NT2/D1 (cell line): ENCODE measurements at regions not wholly inside any gene's neighbourhood (a gene's known extent, or its start where the extent isn't known, plus 50 kb on each side); places are given as distances from the start of the nearest gene placed in this dataset.

Experiments
- DNase-seq: peaks from one replicate; pipeline ENCODE4 v3.0.0-alpha.2; 2011; ENCODE audit warnings: low read depth, low spot score
- H3K27me3 ChIP-seq: 2 replicates; pipeline ENCODE4 v1.6.0; 2011; ENCODE audit warnings: mild to moderate bottlenecking; ENCODE audit not compliant: insufficient read length, insufficient read depth
- H3K36me3 ChIP-seq: 2 replicates; pipeline ENCODE4 v1.6.1; 2011; ENCODE audit warnings: mild to moderate bottlenecking, low read length, mixed read lengths; ENCODE audit not compliant: insufficient read depth, insufficient read length
- H3K4me1 ChIP-seq: 2 replicates; pipeline ENCODE4 v1.5.1; 2011; ENCODE audit not compliant: insufficient read depth, insufficient read length
- H3K4me3 ChIP-seq: 2 replicates; pipeline ENCODE4 v1.5.1; 2011; ENCODE audit warnings: low read depth; ENCODE audit not compliant: insufficient read length
- H3K9ac ChIP-seq: 2 replicates; pipeline ENCODE4 v1.6.0; 2011; ENCODE audit warnings: low read depth; ENCODE audit not compliant: insufficient read length
- H3K9me3 ChIP-seq: 2 replicates; pipeline ENCODE4 v1.5.1; 2011; ENCODE audit warnings: mild to moderate bottlenecking, low read length; ENCODE audit not compliant: insufficient read depth
- SUZ12 ChIP-seq: IDR thresholded peaks from 2 replicates; pipeline ENCODE4 v1.6.1; 2011; ENCODE audit not compliant: insufficient read length, insufficient read depth; ENCODE audit errors: extremely low read depth
- YY1 ChIP-seq: IDR thresholded peaks from 2 replicates; pipeline ENCODE4 v1.6.1; 2011; ENCODE audit not compliant: insufficient read length, insufficient read depth
- ZNF274 ChIP-seq: IDR thresholded peaks from 2 replicates; pipeline ENCODE4 v1.6.1; 2011; ENCODE audit warnings: mild to moderate bottlenecking, low read depth, low read length

DNA sequence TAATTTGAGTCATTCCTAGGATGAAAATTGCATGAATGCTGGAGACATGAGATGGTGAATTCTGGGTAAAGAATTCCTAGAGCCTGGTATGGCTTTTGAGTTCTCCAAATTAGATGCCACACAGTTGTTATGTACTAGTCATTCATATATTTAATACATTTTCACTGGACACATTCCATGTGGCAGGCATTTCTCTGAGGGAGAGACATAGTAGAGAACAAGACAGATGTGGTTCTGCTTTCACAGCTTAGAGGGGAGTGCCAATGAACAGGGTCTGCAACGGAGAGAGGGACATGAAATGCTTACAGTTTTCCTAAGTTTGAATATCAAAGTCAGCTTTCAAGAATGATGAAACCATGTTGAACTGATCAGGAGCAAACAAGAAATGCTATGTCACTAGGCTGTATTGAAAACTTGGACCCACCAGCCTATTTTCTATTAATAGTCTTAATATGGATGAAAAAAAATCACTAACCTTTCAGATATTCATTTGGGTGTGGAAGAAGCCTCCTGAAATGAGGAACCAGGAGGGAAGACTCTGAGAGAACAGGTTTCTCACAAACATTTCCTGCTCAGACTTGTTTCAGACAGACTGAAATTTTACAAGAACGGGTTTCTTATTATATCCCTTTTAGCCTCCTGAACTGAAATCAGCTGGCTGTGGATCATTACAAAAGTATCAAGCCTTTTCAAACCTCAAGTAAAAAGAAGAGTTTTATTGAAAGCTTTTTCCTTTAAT lies 276.0 kb upstream of the TET2 start:
- Histone ChIP-seq H3K9ac (no peak overlapping the region), H3K36me3 (no peaks in the 10 kb centered on the region), H3K27me3 (no peaks in the 10 kb centered on the region), H3K9me3 (no peaks in the 10 kb centered on the region), H3K4me3 (no peak overlapping the region), H3K4me1 (no peaks in the 10 kb centered on the region)
- TF ChIP-seq YY1 (no peak), ZNF274 (no peak), SUZ12 (no peak)
- no peak for DNase-seq

DNA sequence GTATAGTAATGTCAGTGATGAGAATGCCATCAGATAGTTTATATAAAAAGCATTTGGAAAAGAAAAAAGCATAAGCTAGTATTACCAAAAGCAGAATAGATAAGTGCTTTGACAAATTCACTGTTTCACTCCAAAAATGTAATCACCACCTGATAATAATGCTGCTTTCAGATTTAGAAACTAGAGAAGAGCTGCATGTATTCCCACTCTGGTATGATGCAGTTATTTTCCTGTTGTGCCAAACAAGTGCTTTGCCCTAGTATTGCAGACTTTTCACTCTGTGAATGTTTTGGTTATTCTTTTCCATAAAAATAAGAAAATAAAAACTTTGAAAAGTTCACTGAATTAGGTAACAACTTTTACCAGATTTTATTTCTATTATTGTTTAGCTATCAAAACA lies 267.7 kb upstream of the TET2 start:
- Histone ChIP-seq H3K9ac (no peak overlapping the region), H3K27me3 (no peaks in the 10 kb centered on the region), H3K4me1 (no peaks in the 10 kb centered on the region), H3K9me3 (no peaks in the 10 kb centered on the region), H3K4me3 (no peak overlapping the region), H3K36me3 (no peaks in the 10 kb centered on the region)
- TF ChIP-seq SUZ12 = no peak
- DNase-seq = no peak

DNA sequence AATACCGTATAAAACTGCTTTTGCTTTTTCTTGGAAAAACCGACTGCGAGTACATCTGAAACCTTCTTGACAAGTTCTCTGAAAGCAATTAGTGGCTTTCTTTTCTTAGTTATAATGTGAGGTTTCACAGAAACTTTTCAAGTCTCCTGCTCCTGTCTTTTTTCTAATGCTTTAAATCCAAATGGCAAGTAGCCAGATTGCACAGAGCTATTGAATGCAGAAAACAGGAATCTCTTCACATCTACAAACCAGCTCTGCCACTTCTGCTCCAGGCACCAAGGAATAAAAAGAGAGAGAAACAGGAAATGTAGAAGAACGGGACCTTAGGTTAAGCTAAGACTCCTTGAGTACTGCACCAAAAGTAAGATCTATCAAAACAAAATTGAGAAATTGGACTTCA lies 267.3 kb upstream of the TET2 start:
- no peak for DNase-seq
- H3K36me3 ChIP-seq = no peaks in the 10 kb centered on the region
- H3K4me1 ChIP-seq = no peaks in the 10 kb centered on the region
- H3K9me3 ChIP-seq = no peaks in the 10 kb centered on the region
- no peaks in the 10 kb centered on the region for H3K27me3 ChIP-seq
- no peak overlapping the region for H3K9ac ChIP-seq
- TF ChIP-seq ZNF274 = no peak
- TF ChIP-seq YY1 = no peak
- TF ChIP-seq SUZ12 = no peak
- H3K4me3 ChIP-seq = no peak overlapping the region

DNA sequence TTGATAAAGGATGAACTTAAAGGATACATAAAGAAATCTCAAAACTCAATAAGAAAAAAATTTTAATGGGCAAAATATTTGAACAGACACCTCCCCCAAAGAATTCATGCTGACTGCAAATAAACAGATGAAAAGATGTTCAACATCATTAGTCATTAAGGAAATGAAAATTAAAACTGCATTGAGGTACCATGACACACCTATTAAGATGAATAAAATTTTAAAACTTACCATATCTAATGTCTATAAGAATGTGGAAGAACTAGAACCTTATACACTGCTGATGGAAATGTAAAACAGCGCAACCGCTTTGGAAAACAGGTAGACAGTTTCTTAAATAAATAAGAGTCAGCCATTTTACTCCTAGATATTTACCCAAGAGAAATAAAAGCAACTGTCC lies 266.8 kb upstream of the TET2 start:
- Histone ChIP-seq H3K9ac (no peak overlapping the region), H3K4me1 (no peaks in the 10 kb centered on the region), H3K27me3 (no peaks in the 10 kb centered on the region), H3K9me3 (no peaks in the 10 kb centered on the region), H3K36me3 (no peaks in the 10 kb centered on the region), H3K4me3 (no peak overlapping the region)
- no peak for TF ChIP-seq YY1
- DNase-seq = no peak

DNA sequence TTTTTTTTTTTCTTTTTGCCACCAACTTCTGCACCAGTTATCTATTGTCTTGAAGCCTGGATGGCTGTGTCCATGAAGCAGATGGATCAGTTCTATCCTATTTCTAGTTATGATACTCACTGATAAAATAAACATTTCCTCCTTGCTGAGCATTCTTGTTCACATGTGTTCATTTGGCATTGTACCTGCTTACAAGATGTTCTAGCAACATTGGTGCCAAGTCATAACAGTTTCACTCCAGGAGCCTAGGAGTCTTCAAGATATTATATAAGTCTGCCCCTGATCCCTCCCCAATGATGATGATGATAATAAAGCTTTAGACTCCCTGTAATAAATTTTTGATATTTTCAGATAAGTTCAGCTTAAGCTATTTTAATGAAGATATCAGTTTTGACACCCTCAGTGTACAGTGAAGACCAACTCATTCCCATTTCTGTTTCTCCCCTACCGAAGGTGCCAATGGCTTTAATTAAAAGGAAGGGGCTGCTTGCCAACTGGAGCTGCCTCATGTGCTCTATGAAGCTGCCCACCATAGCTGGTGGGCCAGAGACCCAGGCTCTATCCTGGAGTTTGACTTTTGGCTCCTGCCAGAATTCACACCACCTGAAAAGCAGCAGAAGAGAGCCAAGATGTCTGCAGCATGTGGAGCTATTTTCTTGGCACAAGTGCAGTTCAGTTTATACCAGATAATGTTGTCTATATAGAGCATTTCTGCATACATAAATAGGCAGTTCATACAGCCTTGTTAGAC lies 265.4 kb upstream of the TET2 start:
- DNase-seq = no peak
- no peak for TF ChIP-seq YY1
- no peak for TF ChIP-seq ZNF274
- TF ChIP-seq SUZ12 = no peak

DNA sequence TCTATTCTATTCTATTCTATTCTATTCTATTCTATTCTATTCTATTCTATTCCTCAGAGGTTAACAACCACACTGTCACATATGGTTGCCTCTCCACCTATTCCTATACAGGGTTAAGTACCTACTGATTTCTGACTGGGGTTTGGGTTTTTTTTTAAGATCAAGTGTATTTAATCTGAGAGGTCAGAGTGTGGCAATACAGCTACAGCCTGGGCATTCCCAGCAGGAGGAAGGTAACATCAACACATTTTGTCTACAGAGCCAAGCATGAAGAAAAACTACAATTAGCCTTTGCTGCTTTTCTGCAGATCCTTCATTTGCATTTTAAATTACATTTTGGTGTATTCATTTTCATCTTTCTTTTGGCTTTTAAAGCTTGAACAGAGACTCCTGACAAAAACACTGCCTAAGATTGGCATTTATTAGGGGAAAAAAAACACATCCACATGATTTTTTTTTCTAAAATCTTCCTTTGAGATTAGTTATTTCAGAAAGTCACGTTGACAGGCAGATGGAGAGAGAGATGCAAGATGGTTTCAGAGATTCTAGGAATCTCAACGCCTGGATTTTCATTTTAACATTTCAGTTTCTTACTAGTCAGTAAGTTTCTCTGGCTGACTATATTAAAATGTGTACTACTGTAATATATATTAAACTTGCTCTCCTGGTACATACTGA lies 255.9 kb upstream of the TET2 start:
- Histone ChIP-seq H3K9ac (no peak overlapping the region), H3K4me1 (no peaks in the 10 kb centered on the region), H3K36me3 (no peaks in the 10 kb centered on the region), H3K27me3 (no peaks in the 10 kb centered on the region), H3K4me3 (no peak overlapping the region), H3K9me3 (no peaks in the 10 kb centered on the region)
- DNase-seq = no peak
- TF ChIP-seq ZNF274 (no peak), YY1 (no peak), SUZ12 (no peak)

More for the DNA sequence above, 265.4 kb upstream of the TET2 start:
- Histone ChIP-seq H3K4me3 (no peak overlapping the region), H3K27me3 (no peaks in the 10 kb centered on the region), H3K36me3 (no peaks in the 10 kb centered on the region), H3K9me3 (no peaks in the 10 kb centered on the region), H3K9ac (no peak overlapping the region), H3K4me1 (no peaks in the 10 kb centered on the region)
